Nephron (organoid): ENCODE measurements at regions not wholly inside any gene's neighbourhood (a gene's known extent, or its start where the extent isn't known, plus 50 kb on each side); places are given as distances from the start of the nearest gene placed in this dataset.
A peak's percentile ranks its signal among the peaks of the same experiment; 100 is the strongest.

Experiments used
- H3K27ac Mint-ChIP-seq, 3 experiments: 2 replicates each; pipeline ENCODE4 v1.8.0; 2020; ENCODE audit warnings: mixed read lengths in 3 of 3, mild to moderate bottlenecking in 2 of 3, moderate library complexity in 1 of 3
- H3K27me3 Mint-ChIP-seq: 2 replicates; pipeline ENCODE4 v1.8.0; 2021; ENCODE audit warnings: low read depth, mild to moderate bottlenecking, moderate library complexity, mixed read lengths
- H3K36me3 Mint-ChIP-seq: 2 replicates; pipeline ENCODE4 v1.8.0; 2020; ENCODE audit warnings: low read depth, mixed read lengths
- H3K4me1 Mint-ChIP-seq: 2 replicates; pipeline ENCODE4 v1.8.0; 2020; ENCODE audit warnings: mixed read lengths
- H3K4me3 Mint-ChIP-seq, 3 experiments: 2 replicates each; pipeline ENCODE4 v1.8.0; 2020; ENCODE audit warnings: mild to moderate bottlenecking in 3 of 3, mixed read lengths in 3 of 3, moderate library complexity in 2 of 3
- H3K9me3 Mint-ChIP-seq: 2 replicates; pipeline ENCODE4 v1.8.0; 2020; ENCODE audit warnings: mixed read lengths
- CTCF ChIP-seq, 3 experiments: fragments of 200-600 bp; sonication (generic); IDR thresholded peaks; one replicate each; pipeline ENCODE4 v1.5.0; 2021; ENCODE audit warnings: antibody characterized with exemption in 3 of 3; ENCODE audit not compliant: unreplicated experiment in 3 of 3

GRCh38 chr6:76697585-76697984 is 625.1 kb upstream of the IMPG1 start:
- Mint-ChIP-seq H3K9me3 (no peaks in the 10 kb centered on the region), H3K27me3 (no peaks in the 10 kb centered on the region), H3K4me3 (no peak overlapping the region), H3K36me3 (no peaks in the 10 kb centered on the region), H3K4me1 (peaks cover 28% of the 10 kb centered on the region), H3K27ac (no peak overlapping the region)
- peak; percentile 11 to 22 (median 15) for TF ChIP-seq CTCF (IDR thresholded peaks at IDR 0.05; ENCODE audit: unreplicated experiment in 3 of 3)

DNA sequence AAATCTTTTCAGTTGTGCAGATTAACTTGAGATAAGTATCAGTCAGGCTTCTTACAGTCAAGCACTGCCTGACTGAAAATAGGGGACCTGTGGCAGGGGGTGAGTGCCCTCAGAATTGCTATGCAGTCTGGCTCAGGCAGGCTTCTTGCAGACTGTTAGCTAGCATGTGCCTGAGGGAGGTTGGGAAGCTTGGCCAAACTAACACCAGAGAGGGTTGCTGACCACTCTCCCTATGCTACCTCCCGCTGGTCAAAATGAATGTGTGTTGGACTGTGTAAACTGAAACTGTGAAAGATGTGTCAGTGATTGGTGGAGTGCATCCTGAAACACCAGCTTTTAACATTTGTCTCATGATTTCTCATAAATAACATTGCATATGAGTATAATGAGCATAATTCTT is 622.3 kb upstream of the IMPG1 start:
- Mint-ChIP-seq H3K27me3 (peaks cover 4% of the 10 kb centered on the region), H3K4me1 (peaks cover 8% of the 10 kb centered on the region), H3K9me3 (no peaks in the 10 kb centered on the region), H3K36me3 (no peaks in the 10 kb centered on the region), H3K4me3 (no peak overlapping the region), H3K27ac (no peak overlapping the region)
- no peak for TF ChIP-seq CTCF (IDR thresholded peaks at IDR 0.05; ENCODE audit: unreplicated experiment in 3 of 3)

GRCh38 chr6:76684875-76685274 is 612.4 kb upstream of the IMPG1 start:
- peak in 1 of 3 experiments; percentile 10 for TF ChIP-seq CTCF (IDR thresholded peaks at IDR 0.05; ENCODE audit: unreplicated experiment in 3 of 3)
- H3K9me3 Mint-ChIP-seq = peaks cover 3% of the 10 kb centered on the region

DNA sequence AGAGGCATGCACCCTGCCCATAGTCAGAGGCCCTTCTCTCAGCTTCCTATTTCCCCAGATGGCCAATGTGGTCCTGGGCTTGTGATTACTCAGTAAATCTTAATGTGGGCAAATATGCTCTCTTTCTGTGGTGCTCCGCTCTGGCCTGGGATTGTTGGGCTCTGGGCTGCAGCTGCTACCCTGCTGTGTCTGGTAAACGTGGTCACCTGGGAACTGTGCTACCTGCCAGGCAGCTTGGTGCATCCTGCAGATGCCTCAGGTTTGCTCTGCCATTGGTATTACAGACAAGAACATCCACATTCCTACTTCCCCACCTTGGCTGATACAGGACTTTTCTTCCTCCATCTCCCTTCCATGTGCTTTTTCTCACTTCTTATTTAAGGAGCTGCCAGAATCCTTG is 611.5 kb upstream of the IMPG1 start:
- H3K27ac Mint-ChIP-seq = no peak overlapping the region
- no peaks in the 10 kb centered on the region for H3K36me3 Mint-ChIP-seq
- H3K27me3 Mint-ChIP-seq = no peaks in the 10 kb centered on the region
- no peak overlapping the region for H3K4me3 Mint-ChIP-seq
- peaks cover 7% of the 10 kb centered on the region for H3K4me1 Mint-ChIP-seq
- TF ChIP-seq CTCF (IDR thresholded peaks at IDR 0.05; ENCODE audit: unreplicated experiment in 3 of 3) = no peak
- peaks cover 3% of the 10 kb centered on the region for H3K9me3 Mint-ChIP-seq

More at GRCh38 chr6:76684875-76685274, 612.4 kb upstream of the IMPG1 start:
- Mint-ChIP-seq H3K27ac (no peak overlapping the region), H3K4me3 (no peak overlapping the region), H3K4me1 (peaks cover 7% of the 10 kb centered on the region), H3K27me3 (no peaks in the 10 kb centered on the region), H3K36me3 (no peaks in the 10 kb centered on the region)

- no peaks in the 10 kb centered on the region for H3K27me3 Mint-ChIP-seq
- peaks cover 7% of the 10 kb centered on the region for H3K4me1 Mint-ChIP-seq
- TF ChIP-seq CTCF (IDR thresholded peaks at IDR 0.05; ENCODE audit: unreplicated experiment in 3 of 3) = peak; percentile 48 to 64 (median 55)
- no peak overlapping the region for H3K27ac Mint-ChIP-seq
- H3K4me3 Mint-ChIP-seq = no peak overlapping the region
- H3K9me3 Mint-ChIP-seq = no peaks in the 10 kb centered on the region
- H3K36me3 Mint-ChIP-seq = no peaks in the 10 kb centered on the region
Observed at GRCh38 chr6:76682842-76683241, 610.4 kb upstream of the IMPG1 start.

DNA sequence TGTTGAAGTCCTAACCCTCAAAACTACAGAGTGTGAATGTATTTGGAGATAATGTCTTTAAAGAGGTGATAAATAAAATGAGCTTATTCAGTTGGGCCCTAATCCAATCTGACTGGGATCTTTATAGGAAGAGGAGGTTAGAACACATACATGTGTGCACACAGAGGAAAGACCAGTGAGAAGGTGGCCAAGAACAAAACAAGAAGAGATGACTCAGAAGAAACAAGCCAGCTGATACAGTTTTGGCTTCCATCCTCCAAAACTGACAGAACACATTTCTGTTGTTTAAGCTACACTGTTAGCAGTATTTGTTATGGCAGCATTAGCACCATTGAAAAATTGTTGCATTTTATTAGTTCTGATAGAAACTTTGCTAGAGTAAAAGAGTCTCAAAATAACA is 609.3 kb upstream of the IMPG1 start:
- Mint-ChIP-seq H3K4me1 (peaks cover 7% of the 10 kb centered on the region), H3K27me3 (no peaks in the 10 kb centered on the region), H3K27ac (peak overlapping the region in 1 of 3 experiments; percentile 29)

More for the DNA sequence above, 609.3 kb upstream of the IMPG1 start:
- Mint-ChIP-seq H3K4me3 (no peak overlapping the region), H3K9me3 (no peaks in the 10 kb centered on the region), H3K36me3 (no peaks in the 10 kb centered on the region)
- no peak for TF ChIP-seq CTCF (IDR thresholded peaks at IDR 0.05; ENCODE audit: unreplicated experiment in 3 of 3)
